ENCODE measurements at regions not wholly inside any gene's neighbourhood (a gene's known extent, or its start where the extent isn't known, plus 50 kb on each side); places are given as distances from the start of the nearest gene placed in this dataset.

DNA sequence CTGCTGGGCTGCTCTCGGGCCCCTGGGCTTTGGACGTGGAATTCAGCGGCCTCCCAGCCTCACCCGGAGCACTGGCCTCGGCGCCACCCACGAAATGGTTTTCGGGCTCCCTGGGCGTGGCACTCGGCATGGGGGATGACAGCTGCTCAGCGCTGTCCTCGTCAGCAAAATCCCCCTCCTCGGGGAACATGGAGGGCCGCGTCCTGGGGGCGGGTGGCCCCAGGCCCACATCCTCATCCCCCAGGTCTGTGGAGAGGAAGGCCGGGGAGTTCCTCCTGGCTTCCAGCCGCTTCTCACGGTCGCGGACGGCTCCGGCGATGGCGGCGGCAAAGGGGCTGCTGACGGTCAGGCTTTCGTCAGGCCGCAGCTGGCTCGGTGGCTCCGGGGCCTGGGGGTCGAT lies 88.4 kb downstream of the CTTN start:
- DNase-seq, result no peak

DNA sequence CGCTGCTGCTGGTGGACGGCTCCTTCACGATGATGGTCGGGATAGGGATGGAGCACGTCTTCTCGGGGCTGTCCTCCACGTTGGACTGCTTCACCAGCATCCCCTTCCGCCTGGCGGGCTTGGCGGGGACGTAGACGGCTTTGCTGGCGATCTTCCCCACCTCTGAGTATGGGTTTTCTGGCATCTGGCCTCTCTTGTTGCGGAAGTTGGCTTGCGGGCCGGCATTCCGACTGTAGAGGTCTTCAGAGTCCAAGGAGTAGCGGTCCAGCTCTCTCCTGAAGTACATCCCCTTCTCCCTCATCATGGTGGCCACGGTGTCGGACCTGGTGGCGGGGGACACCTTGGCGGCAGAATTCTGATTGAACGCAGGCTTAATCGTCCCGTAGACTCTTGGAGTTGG lies 88.8 kb downstream of the CTTN start:
- DNase-seq, result no peak

DNA sequence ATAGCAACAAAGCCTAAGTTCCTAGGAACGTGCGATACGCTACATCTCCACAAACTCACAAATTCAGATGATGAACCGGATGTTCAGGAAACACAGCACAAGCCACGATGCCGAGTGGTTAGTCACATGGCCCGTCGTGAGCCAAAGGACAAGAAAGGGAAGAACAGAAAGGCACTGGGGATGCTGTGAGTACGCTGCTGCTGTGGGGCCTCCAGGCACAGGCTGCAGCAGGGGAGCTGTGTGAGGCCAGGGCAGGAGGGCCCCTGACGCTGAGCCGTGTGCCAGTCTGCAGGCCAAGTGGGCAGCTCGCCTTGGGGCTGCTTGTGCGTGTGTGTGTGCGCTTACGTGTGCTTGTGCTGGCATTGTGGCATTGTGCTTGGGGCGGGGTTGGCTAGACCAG lies 89.4 kb downstream of the CTTN start:
- no peak for DNase-seq

DNA sequence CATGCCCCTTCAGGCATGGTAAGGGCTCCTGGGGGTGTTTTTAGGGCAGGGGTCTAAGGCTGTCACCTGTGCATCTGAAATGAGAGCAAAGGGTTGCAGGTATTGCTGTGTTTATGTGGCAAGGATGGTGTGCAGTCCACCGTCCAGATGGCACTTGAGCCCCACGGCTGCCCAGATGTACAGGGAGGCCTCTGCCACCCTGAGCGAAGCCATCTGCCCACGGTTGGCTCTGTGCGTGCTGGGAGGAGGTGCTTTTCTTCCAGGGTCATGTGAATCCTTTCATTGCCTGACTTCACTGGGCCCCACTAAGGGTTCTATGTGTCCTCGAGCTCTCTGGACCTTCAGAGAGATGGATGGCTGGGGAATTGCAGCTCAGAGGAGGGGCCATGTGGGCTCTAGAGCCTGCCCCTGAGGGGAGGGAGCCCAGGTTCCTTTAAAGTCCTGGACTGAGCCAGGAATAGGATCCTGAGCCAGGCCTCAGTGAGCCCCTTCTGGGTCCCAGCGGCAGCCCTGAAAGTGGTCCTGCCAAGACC lies 89.9 kb downstream of the CTTN start:
- peak; percentile 66 to 90 for DNase-seq

DNA sequence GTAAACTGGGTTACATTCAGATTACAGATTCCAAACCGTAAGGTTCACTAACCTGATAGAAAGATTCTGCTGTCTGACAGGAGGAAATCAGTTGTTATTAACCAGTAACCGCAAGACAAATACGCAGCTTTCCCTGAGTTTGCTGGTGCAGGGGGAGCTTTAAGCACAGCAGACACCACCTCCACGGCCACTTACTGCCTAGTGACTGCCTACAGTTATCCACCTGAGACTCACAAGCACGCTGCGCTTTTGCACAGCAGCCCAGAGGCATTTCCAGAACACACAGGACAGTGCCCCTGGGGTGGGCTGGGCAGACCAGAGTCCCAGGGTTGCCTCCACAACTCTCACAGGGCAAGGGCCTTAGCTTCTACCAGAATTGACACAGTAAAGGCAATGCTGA lies 90.9 kb downstream of the CTTN start:
- no peak for DNase-seq

DNA sequence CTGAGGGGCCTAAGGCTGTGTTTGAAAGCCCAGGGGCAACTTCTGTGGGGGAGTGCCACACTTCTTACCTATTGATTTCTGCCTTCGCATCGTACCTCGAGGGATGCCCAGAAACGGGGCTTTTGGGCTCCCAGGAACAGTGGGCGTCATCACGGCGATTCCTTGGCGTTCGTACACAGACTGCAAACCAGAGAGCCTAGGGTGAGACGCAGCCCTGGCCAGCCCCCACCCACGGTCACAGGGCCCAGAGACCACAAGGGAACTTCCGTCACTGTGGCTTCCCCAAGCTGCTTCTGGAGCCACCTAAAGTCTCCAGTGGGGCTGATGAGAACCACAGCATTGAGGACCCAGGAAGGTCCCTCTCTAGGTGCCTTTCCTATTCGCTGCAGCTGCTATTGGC lies 91.9 kb downstream of the CTTN start:
- no peak for DNase-seq

DNA sequence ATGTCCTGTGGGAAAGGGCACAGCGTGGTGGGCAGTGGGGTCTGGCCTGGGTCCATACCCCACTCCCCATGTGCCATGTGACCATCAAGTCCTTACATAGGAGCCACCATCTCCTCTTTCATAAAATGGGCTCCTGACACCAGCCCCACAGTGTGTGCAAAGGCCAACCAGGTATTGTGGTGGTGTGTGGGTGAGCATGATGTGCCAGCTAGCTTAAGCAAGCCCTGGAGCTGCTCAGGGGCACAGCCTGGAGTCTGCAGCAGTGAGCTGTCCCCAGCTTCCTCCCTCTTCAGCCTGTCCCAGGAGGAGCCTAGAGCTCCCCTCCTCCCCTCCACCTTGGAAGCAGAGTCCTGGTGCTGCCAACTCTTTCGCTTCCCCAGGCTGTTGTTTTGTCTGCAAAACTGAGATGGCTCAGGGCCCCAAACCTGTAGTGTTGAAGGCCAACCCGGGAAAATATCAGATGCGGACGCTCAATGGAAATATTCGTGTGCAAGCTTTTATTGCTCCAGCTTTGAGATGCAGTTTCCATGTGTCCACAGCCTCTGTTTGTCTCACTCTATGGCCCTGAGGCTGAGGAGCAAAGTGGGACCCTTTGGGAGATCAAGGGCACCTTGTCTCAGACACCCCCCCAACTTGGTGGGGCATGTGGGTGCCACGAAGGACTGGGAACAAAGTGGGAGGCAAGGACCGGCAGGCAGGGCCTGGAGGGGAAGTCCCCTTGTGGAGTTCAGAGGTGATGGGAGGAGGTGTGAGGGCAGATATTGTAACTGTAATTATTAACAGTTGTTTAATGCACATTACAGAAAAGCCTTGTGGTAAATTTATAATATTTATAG lies 92.6 kb downstream of the CTTN start:
- DNase-seq, result no peak

DNA sequence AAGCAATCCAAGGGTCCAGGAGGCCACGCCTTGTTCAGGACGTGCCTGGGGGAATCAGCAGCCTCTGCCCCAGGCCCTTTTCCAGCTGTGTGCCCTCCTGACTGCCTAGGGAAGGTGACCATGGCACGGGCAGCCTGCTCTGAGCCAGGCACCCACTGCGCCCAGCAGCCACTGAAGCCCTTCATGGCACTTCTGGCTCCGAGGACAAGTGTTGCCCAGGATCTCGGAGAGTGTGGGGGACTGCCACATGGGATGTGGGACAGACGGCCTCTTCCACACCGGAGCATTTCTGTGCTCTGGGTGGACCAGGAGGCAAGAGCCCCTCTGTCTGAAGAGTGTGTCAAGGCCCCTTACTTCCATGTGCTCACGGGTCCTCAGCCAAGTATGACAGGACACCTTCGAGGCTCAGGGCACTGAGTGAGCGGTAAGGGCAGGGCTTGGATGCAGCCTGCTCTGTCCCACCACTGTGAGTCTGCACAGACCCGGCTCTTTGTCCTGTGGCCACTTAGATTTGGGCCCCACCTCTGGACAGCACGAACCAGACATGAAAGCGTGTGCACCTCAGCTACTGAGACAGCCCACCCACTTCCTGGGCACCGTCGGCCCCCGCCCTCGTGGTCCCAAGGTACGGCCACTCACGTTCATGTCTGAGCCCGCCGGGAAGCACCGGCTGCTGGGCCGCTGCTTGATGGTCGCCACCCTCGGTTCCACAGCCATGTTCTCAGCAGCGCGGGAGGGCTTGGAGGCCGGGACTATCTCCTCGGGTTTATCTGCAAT lies 93.6 kb downstream of the CTTN start:
- DNase-seq, result no peak

DNA sequence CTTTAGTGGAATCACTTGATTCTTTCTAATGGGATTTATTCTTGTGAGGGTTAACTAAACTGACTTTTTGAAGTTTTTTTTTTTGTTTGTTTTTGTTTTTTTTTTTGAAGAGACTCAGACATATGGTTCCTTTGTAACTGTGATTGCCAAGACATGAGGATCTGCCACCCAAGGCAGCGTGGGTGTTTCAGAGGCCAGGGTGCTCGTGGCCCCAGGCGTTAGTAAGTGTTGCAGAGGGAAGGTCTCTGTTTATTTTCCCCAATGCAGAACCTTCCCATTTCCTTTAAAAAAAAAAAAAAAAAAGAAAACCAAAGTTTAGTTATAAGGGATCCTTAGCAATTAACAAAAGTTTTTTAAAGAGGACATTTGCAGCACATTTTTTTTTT lies 94.8 kb downstream of the CTTN start:
- DNase-seq, result no peak

DNA sequence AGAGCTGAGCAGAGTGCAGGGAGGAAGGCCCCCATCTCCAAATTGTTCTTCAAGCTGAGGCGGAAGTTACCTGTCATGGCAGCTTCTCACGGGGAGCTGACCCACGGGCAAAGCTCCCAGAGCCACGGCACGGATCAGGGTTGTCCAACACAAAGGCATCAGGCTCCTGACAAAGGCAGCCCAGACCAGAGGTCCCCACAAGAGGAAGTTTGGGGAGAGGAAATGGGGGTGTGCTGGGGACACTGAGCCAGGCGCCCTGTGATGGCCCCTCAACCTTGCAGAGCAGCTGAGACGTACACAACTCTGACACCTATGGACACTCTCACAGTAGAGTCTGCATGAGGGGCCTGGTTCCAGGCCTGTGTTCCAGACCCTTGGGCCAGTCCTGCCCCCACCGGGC lies 95.6 kb downstream of the CTTN start:
- DNase-seq, result no peak

DNA sequence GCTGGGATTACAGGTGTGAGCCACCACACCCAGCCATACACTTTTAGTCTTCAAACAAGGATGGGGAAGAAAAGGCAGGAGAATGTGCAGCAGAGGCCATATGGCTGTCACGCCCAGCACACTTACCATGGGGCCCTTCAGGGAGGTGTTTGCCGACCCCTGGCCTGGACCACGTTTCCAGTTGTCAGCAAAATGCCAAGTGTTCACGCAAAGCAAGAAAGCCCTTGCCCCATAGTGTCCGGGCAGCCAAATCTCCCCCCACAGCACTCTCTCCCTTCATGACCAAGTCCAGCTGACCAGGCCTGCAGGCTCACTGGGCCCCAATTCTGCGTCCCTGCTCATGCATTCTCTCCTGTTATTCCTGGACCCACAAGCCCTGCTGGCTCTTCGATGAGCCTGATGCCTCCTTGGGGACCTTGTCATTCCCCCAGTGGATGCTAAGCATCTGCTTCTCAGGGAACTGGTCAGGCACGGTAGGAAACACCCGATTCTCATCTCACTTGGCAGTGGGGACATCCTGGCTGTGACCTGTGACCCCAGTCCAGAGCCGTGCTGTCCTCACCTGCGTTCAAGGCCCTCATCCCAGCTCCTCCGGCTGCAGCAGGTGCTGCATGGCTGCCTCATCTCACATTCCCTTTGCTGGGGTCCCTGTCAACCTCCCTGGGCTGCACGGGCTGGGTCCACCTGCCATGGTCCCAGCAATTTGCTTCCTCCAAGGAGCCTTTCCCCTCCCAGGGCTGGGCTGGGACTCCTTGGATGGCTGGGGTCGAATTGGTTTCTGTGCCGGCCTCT lies 96.4 kb downstream of the CTTN start:
- no peak for DNase-seq

DNA sequence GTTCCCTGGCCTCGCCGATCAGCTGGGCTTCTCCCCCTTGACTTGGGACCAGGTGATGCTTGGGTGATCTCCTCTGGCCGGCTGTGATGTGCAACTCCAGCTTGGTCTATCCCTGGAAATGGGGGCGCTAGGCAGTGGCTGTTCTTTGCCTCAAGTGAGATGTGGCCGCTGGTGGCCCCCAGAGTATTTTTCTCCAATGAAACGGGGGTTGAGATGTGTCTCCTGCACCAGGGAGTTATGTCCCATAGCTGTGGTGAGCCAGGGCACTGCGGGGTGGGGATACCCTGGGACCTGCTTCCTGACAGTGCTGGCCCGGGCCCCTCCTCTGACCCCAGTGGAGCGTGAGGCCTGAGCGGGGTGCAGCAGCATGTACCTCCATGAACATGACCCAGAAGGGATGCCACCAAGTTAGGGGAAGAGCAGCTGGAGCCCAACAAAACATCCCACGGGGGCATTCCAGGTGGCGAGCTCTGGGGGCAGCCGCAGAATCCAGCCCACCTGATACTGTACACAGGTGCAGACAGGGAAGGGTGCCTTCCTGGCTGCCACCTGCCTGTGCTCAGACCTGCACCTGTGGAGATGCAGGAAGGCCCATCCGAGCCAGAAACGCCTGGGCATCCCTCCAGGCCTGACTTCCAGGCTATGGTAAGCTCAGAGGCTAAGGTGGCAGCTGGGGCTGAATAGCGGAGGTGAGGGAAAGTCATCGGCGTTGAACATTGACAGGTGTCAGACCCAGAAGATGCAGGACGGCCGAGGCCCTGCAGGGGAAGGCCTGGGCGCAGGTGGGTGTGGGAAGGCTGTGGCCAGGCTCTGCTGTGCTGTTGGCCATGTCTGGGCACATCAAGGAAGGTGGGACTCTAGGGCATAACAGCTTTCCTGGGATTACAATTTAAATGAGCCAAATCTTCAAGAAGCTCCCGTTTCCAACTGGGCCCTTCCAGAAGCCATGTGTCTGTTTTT lies 97.3 kb downstream of the CTTN start:
- DNase-seq, result no peak

DNA sequence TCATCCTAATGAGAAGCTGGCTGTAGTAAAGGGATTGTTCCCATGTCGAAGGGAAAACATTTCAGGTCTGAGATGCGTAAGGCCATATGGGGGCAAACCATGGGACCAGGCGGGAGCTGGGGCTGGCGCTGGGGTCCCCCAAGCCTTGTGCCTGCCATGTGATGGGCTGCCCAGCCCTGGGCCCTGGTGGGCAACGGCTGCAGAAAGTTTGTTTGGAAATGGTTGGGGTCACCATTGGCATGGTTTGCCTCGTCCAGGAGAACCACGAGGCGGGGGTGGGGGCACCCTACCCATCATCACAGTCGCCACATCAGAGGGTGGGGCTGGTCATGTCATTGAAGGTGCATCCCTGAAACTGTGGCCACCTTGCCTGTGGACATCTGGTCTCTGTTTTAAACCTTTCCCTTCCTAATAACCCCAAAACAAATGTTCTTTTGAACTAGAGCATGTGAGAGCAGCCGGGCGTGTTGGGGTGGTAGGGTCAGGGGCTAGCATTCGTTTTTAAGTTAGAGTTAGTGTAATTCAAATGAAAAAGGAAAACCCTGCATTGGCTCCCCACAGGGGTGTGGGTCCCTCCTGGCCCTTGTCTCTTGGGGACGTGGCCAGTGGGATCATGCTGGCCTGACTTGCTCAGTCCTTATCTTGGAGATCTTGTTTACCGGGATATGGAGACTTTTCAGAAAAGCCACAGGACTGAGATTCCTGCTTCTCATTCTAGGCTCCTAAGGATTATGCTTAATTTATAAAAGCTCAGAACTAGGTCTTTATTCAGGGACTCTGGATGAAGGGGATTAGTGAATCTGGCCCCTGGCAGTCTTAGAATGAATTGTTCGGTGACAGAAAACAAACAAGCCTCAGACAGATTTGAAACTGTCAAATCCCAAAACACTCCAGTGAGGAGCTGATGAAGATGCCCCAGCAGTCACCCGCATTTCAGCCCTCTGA lies 98.5 kb downstream of the CTTN start:
- peak in 1 of 2 experiments; percentile 13 for DNase-seq

DNA sequence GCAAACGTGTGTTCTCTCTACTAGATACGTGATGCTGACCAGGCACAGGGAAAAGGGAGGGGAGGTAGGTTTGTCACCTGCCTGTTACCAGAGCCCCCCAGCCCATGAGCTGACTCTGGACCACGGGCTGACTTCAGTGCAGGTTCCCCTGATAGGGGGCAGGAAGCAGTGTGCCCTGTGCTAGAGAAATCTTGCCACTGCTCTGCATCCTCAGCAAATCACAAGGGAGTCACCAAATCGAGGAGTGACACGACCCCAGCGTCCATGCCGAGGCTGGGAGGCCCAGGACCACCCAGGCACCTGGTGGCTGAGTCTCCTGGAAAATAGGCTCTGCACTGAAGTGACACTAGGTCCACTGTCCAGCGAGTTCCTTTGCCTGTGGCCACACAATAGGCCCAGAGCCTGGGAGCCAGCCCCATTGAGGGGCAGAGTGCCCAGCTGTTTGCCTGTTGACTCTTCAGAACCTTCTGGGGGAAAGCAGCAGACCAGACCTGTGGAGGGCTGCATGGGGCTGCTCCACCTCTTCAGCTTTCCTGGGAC lies 99.3 kb downstream of the CTTN start:
- no peak for DNase-seq

DNA sequence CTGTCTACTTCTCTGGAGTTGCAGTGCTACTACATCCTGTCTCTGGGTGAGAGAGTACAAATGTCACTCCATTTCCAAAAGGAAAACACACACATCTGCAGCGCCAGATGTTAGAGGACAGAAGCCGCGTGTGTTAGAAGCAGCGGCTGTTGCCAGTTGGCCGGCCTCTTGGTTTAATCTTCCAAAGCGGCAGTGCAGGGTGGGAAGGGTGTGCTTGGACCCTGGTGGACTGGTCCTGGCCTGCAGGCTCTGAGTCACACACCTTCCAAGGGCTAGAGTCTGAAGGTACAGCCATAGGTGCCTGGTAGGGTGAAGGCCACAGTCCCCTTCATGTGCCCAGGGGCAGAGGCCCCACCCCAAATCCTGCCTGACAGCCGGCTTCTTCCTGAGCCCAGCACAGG lies 99.8 kb downstream of the CTTN start:
- peak in 1 of 2 experiments; percentile 66 for DNase-seq

DNA sequence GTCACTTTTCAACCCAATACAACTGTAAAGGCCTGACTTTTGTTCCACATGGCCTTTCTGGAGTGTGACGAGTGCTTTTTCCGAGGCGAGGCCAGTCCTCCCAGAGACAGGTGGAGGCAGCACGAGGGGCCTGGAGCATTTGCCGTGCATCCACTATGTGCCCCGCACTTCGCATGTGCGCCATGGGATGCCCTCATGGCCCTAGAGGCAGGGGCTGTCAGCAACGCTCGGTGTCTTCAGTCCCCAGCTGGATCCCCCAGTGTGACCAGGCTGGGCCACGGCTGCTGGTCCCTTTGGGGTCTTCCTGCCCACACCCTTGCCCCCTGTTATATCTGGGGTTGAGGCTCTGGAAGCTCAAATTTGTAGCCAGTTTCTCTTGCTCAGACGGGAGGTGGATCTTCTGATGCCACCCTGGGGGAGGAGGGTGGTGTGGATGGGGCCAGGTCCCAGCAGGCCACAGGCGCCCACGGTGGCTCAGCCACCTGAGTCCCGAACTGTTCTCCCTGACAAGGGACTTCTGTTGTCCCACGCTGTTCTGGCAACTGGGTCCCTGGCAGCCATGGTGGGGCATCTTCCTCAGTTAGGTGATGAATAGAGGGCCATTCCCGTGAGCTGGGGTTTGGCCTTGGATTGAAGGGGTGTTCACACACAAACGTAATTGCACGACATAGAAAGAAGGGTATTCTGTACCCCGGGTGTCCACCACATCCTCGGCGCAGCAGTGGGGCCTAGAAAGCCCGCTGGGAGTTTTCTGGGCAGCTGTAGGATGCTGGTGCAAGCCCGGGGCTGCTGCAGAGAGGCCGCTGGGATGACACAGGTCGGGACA lies 100.9 kb downstream of the CTTN start:
- no peak for DNase-seq

DNA sequence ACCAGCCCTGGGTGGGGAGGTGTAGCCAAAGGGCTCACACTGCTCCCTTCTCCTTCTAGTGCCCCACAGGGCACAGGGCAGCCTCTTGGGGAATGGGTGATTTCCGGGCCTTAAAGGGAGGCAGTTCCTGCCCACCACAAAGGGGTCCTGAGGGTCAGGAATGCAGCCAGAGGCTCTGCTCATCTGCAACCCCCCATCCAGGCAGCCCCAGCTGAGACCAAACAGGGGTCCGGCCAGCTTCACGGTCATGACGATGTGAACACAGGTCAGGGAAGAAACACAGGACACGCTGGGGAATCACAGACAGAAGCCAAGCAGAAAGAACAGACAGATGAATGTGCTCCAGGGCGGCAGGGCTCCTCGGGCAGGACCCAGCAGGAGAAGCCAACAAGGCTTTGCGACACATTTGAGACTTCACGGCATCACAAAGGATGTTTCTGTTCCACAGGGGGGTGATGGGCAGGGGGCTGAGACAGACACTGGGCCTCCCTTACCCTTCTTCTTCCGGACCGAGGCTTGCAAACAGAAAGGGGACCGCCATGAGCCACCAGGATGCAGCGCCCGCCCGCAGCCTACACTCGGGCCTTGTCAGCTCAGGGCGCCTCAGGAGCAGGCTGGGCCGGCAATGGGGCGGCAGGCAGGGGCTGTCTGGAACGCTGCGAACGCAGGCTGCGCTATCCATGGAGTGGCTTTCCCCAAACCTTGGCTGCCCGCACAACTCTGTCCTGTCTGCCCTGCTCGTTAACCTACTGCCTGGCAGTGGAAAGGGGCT lies 101.9 kb downstream of the CTTN start:
- no peak for DNase-seq

DNA sequence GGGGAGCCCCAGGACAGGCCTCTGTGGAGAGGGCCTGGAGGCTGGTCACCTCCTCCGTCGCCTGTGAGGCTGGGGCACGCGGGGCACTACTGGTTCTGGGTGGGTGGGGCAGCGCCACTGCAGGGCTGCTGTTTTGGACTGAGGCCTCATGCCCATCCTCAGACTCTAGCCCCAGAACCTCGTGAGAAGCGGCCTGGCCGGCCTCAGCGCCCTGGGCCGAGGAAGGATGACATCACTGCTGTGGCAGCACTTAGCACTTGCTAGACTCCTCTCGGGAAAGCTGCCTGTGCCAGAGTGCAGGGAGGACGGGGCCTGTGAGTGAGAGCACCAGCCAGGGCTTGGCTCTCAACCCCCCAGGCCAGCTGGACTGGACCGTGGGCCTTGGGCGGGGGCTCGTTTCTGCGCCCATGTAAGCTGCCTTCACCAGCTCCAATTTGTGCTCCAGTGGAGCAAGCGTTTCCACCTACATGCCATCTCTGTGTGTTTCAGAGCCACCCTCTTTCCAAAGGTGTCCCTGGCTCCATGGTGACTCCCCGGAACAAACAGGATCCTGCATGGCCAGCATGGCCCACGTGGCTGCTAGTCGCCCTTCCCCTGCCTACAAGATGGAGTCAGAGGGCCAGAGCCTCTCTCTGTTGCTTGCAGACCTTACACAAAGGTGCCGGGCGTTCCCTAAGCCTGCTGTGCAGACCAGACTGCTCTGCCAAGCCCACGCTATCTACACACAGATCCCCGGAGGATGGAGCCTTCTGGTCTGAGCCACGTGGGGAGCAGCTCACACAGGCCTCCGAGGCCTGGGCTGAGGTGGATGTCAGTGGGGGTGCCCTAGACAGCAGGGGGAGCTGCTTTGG lies 102.9 kb downstream of the CTTN start:
- no peak for DNase-seq

All from NCI-H524 (cell line).